ENCODE measurements at regions not wholly inside any gene's neighbourhood (a gene's known extent, or its start where the extent isn't known, plus 50 kb on each side); places are given as distances from the start of the nearest gene placed in this dataset.
"Not testable (repeated sequence)": the region's sequence is repeated elsewhere in the genome, so short reads cannot be mapped to it uniquely, and the experiment has no call there.

DNA sequence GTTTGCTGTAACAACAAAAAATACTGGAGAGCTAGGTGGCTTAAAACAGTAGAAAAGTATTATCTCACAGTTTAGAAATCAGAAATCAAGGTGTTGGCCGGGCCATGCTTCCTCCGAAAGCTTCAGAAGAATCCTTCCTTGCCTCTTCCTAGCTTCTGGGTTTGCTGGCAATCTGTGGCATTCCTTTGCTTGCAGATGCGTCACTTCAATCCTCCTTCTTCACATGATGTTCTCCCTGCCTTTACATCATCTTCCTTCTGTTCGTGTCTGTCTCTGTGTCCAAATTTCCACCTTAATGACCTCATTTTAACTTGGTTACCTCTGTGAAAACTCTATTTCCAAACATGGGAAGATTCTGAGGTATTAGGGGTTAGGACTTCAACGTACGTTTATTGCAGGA lies 90.4 kb upstream of the CHD1 start:
- Histone ChIP-seq H3K9me3 (no peaks in the 10 kb centered on the region), H3K36me3 (no peaks in the 10 kb centered on the region), H3K27me3 (no peaks in the 10 kb centered on the region), H3K4me1 (no peaks in the 10 kb centered on the region), H3K4me3 (no peak overlapping the region), H3K27ac (no peak overlapping the region)
- no peak for ATAC-seq
- no peak for TF ChIP-seq POLR2A (IDR thresholded peaks at IDR 0.05)
- TF ChIP-seq, protein P1, sequence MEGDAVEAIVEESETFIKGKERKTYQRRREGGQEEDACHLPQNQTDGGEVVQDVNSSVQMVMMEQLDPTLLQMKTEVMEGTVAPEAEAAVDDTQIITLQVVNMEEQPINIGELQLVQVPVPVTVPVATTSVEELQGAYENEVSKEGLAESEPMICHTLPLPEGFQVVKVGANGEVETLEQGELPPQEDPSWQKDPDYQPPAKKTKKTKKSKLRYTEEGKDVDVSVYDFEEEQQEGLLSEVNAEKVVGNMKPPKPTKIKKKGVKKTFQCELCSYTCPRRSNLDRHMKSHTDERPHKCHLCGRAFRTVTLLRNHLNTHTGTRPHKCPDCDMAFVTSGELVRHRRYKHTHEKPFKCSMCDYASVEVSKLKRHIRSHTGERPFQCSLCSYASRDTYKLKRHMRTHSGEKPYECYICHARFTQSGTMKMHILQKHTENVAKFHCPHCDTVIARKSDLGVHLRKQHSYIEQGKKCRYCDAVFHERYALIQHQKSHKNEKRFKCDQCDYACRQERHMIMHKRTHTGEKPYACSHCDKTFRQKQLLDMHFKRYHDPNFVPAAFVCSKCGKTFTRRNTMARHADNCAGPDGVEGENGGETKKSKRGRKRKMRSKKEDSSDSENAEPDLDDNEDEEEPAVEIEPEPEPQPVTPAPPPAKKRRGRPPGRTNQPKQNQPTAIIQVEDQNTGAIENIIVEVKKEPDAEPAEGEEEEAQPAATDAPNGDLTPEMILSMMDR (IDR thresholded peaks at IDR 0.05): no peak
- no peak for TF ChIP-seq POLR2AphosphoS5 (IDR thresholded peaks at IDR 0.05)
- TF ChIP-seq EP300 (IDR thresholded peaks at IDR 0.05): no peak
- 79 to 82% methylated on average over 6 of the region's 6 CpGs for WGBS, 2 donors (ENCODE audit: low coverage in 1 of 2)

DNA sequence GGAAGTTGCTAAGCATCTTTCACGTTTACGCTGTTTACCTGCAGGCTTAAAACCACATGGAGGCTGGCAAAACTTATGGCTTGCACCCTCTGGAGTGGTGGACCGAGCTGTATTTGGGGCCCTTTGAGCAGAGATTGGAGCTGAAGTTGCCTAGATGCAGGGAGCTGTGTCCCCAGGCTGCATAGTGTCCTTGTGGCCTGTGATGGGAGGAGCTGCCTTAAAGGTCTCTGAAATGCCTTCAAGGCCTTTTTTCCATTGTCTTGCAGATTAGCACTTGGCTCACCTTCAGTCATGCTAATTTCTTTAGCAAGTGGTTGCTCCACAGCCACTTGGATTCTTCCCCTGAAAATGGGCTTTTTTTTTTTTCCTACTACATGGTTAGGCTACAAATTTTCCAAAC lies 81.5 kb upstream of the CHD1 start:
- Histone ChIP-seq H3K9me3 (peaks cover 0 to 4% (median 0%) of the 10 kb centered on the region in 3 donors), H3K4me1 (no peaks in the 10 kb centered on the region), H3K27ac (no peak overlapping the region), H3K4me3 (no peak overlapping the region), H3K36me3 (no peaks in the 10 kb centered on the region), H3K27me3 (no peaks in the 10 kb centered on the region)
- 80% methylated on average over 2 of the region's 3 CpGs; no CpG with 5 or more reads in 1 of the 2 donors for WGBS, 2 donors (ENCODE audit: low coverage in 1 of 2)
- ATAC-seq: no peak
- TF ChIP-seq POLR2AphosphoS5 (IDR thresholded peaks at IDR 0.05) (no peak), EP300 (IDR thresholded peaks at IDR 0.05) (no peak), POLR2A (IDR thresholded peaks at IDR 0.05) (no peak)
- TF ChIP-seq, protein P1 (IDR thresholded peaks at IDR 0.05): no peak

DNA sequence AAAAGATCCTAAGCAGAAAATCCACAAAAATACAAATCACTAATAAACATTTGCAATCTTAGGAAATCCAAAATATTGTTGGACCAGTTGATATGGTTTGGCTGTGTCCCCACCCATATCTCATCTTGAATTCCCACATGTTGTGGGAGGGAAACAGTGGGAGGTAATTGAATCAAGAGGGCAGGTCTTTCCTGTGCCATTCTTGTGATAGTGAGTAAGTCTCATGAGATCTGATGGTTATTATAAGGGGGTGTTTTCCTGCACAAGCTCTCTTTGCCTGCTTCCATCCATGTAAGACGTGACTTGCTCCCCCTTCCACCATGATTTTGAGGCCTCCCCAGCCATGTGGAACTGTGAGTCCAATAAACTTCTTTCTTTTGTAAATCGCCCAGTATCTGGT lies 79.2 kb upstream of the CHD1 start:
- ATAC-seq, H3K27me3 ChIP-seq: not testable (repeated sequence)

DNA sequence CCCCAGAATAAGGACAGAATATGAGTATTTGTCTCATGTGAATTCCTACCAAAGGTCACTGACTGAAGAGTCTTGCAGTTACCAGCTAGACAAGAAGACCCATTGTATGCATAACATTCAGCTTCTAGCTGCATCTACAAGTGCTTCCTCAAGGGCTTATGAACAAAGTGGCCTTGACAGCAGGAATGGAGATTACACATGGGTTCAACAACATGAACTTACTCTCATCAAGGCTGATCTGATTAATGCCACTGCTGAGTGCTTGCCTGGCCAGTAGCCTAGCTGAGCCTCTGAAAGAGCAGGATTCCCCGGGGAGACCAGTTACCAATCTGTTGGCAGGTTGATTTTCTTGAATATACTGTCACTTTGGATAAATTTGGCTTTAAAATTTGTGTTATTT lies 76.7 kb upstream of the CHD1 start:
- no peaks in the 10 kb centered on the region for H3K27me3 ChIP-seq
- H3K36me3 ChIP-seq: no peaks in the 10 kb centered on the region
- TF ChIP-seq POLR2AphosphoS5 (IDR thresholded peaks at IDR 0.05) (no peak), POLR2A (IDR thresholded peaks at IDR 0.05) (no peak), EP300 (IDR thresholded peaks at IDR 0.05) (no peak)
- TF ChIP-seq, protein P1 (IDR thresholded peaks at IDR 0.05): no peak
- no peak for ATAC-seq
- WGBS, 2 donors (ENCODE audit: low coverage in 1 of 2): 38% methylated on average over 1 of the region's 1 CpG; no CpG with 5 or more reads in 1 of the 2 donors
- no peak overlapping the region for H3K4me3 ChIP-seq
- no peaks in the 10 kb centered on the region for H3K4me1 ChIP-seq
- no peak overlapping the region for H3K27ac ChIP-seq
- no peaks in the 10 kb centered on the region for H3K9me3 ChIP-seq

More for the DNA sequence above, 79.2 kb upstream of the CHD1 start:
- H3K36me3 ChIP-seq, H3K4me1 ChIP-seq, H3K9me3 ChIP-seq, H3K4me3 ChIP-seq, H3K27ac ChIP-seq: not testable (repeated sequence)
- 75 to 84% methylated on average over 2 of the region's 2 CpGs for WGBS, 2 donors (ENCODE audit: low coverage in 1 of 2)

GRCh38 chr5:99004960-99005359 lies 76.2 kb upstream of the CHD1 start:
- no peak for ATAC-seq
- Histone ChIP-seq H3K4me1 (no peaks in the 10 kb centered on the region), H3K27ac (no peak overlapping the region), H3K27me3 (no peaks in the 10 kb centered on the region), H3K36me3 (no peaks in the 10 kb centered on the region), H3K9me3 (no peaks in the 10 kb centered on the region), H3K4me3 (no peak overlapping the region)
- 50 to 67% methylated on average over 1 of the region's 1 CpG for WGBS, 2 donors (ENCODE audit: low coverage in 1 of 2)
- TF ChIP-seq POLR2A (IDR thresholded peaks at IDR 0.05): no peak

GRCh38 chr5:99000876-99001275 lies 72.1 kb upstream of the CHD1 start:
- ATAC-seq: no peak
- Histone ChIP-seq H3K36me3 (no peaks in the 10 kb centered on the region), H3K27me3 (no peaks in the 10 kb centered on the region), H3K27ac (no peak overlapping the region), H3K4me1 (no peaks in the 10 kb centered on the region), H3K9me3 (no peaks in the 10 kb centered on the region), H3K4me3 (no peak overlapping the region)
- TF ChIP-seq, protein P1 (IDR thresholded peaks at IDR 0.05): no peak
- no peak for TF ChIP-seq POLR2AphosphoS5 (IDR thresholded peaks at IDR 0.05)
- TF ChIP-seq EP300 (IDR thresholded peaks at IDR 0.05): no peak
- no peak for TF ChIP-seq POLR2A (IDR thresholded peaks at IDR 0.05)
- WGBS, 2 donors (ENCODE audit: low coverage in 1 of 2): 57 to 91% methylated on average over 1 of the region's 1 CpG
